K562 (cell line): ENCODE measurements at regions not wholly inside any gene's neighbourhood (a gene's known extent, or its start where the extent isn't known, plus 50 kb on each side); places are given as distances from the start of the nearest gene placed in this dataset.

ENCODE experiments used
- ETV6 ChIP-seq, 3 experiments: fragments of 150-350 bp in 1 of 3; sonication (generic) in 1 of 3; formaldehyde crosslinking in 1 of 3; IDR thresholded peaks; 2 replicates each; pipeline versions ENCODE4 v1.6.1 to v1.8.0; 2014 to 2022; ENCODE audit warnings: borderline replicate concordance in 2 of 3, low read depth in 2 of 3, antibody characterized with exemption in 1 of 3, low read length in 1 of 3, mild to moderate bottlenecking in 1 of 3, missing genetic modification reagents in 1 of 3
- MTA2 ChIP-seq: fragments of 450-650 bp; IDR thresholded peaks from 2 replicates; pipeline ENCODE4 v1.6.1; 2016; ENCODE audit warnings: low read depth
- NONO ChIP-seq, 2 experiments: fragments of 200-400 bp in 1 of 2; fragments of 450-650 bp in 1 of 2; formaldehyde crosslinking in 1 of 2; IDR thresholded peaks; 2 replicates each; pipeline ENCODE4 v1.6.1; 2017; ENCODE audit warnings: low read depth in 2 of 2, mild to moderate bottlenecking in 2 of 2, moderate library complexity in 2 of 2, low read length in 1 of 2
- PBX2 ChIP-seq, 2 experiments: IDR thresholded peaks in 1 of 2; conservative IDR thresholded peaks in 1 of 2; 2 replicates each; pipeline ENCODE4 v1.6.1; 2016; ENCODE audit warnings: low read depth in 2 of 2, mild to moderate bottlenecking in 1 of 2, missing compliant biosample characterization in 1 of 2, missing genetic modification characterization in 1 of 2, moderate library complexity in 1 of 2
- POLR2AphosphoS5 ChIP-seq: IDR thresholded peaks from 2 replicates; pipeline ENCODE4 v1.6.1; 2011; ENCODE audit warnings: mild to moderate bottlenecking, low read depth, low read length, moderate library complexity; ENCODE audit not compliant: control insufficient read depth, insufficient read depth
- SMC3 ChIP-seq: conservative IDR thresholded peaks from 2 replicates; pipeline ENCODE4 v1.6.1; 2011; ENCODE audit warnings: low read depth, low read length, improper control_type of control experiment; ENCODE audit not compliant: insufficient read depth
- STAT6 ChIP-seq: sonication (generic); formaldehyde crosslinking; IDR thresholded peaks from 2 replicates; pipeline ENCODE4 v1.8.1; 2023; ENCODE audit warnings: mild to moderate bottlenecking, missing genetic modification reagents
- ZNF318 ChIP-seq, 2 experiments: fragments of 450-650 bp; IDR thresholded peaks; 2 replicates each; pipeline ENCODE4 v1.6.1; 2016; ENCODE audit warnings: mild to moderate bottlenecking in 2 of 2, borderline replicate concordance in 1 of 2, low read depth in 1 of 2, moderate library complexity in 1 of 2
- ZNF696 ChIP-seq: fragments of 250-450 bp; sonication (Bioruptor Pico); conservative IDR thresholded peaks from 2 replicates; pipeline ENCODE4 v1.4.0; 2020; ENCODE audit warnings: mild to moderate bottlenecking, moderate library complexity

- TF ChIP-seq ZNF318 (IDR thresholded peaks at IDR 0.05; ENCODE audit: borderline replicate concordance in 1 of 2, low read depth in 1 of 2) (no peak), PBX2 (CRISPR knock-in tag; IDR thresholded peaks at IDR 0.05; ENCODE audit: low read depth) (no peak), PBX2 (tag; conservative IDR thresholded peaks at IDR 0.05; ENCODE audit: low read depth) (no peak), ZNF696 (CRISPR knock-in tag) (no peak), NONO (IDR thresholded peaks at IDR 0.05; ENCODE audit: low read depth in 2 of 2, low read length in 1 of 2) (no peak), SMC3 (peak; percentile 67; the same call in 1 of the 2 replicates), MTA2 (no peak), ETV6 (IDR thresholded peaks at IDR 0.05; ENCODE audit: borderline replicate concordance in 1 of 2, low read depth in 2 of 2, low read length in 1 of 2) (no peak), ETV6 (CRISPR knock-in tag; IDR thresholded peaks at IDR 0.05; ENCODE audit: borderline replicate concordance) (no peak), POLR2AphosphoS5 (no peak), STAT6 (CRISPR knock-in tag) (no peak)
These were observed 55.6 kb upstream of the CARMIL1 start (continued) for GRCh38 chr6:25223490-25223991.
